NCI-H187 (cell line): ENCODE measurements at regions not wholly inside any gene's neighbourhood (a gene's known extent, or its start where the extent isn't known, plus 50 kb on each side); places are given as distances from the start of the nearest gene placed in this dataset.
"Not testable (repeated sequence)": the region's sequence is repeated elsewhere in the genome, so short reads cannot be mapped to it uniquely, and the experiment has no call there.

Experiments
- DNase-seq, 2 experiments: peaks; one replicate each; lab custom pipeline; 2025; lab: John Stamatoyannopoulos, UW

DNA sequence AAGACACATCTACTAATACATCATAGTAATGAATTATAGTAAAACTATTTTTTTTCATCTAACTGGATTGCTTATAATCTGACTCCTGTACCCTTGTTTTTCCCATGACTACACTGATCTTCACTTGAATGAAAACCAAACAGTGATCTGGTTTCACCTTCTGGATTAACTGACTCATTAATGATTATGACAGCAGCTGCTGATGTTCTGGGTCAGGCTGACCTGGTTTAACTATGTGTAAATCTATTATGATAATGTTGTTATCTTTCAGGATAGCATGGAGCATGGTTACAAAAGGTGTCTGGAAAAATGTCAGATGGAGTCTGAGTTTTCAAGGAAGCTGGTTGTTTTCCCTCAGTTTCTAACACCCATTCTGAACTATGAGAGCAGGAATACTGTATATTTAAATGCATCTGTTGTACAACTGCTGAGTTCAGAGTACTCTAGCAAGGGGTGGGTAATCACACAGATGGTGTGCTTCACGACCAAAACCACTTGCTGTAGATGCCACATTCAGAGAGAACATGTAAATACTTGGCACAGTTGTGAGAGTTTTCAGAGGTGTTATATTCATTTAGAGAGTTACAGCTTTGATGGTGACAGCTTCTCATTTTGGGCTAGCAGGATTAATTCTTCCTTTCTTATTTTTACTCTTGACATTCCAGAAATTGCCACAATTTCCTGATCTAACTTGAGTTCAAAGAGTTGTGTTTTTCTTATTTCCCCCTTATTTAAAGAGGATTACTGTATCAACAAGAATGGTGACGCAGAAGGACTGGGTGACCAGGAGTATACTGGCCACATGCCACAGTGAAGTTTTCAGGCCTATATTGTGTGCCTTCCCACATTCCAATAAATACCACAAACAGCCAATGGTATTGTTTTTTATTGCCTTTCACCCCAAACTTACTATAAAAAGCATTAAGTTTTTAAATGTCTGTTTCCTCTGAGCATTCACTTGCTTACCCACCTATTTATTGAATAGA, 249.7 kb upstream of the TET2 start:
- DNase-seq: no peak

DNA sequence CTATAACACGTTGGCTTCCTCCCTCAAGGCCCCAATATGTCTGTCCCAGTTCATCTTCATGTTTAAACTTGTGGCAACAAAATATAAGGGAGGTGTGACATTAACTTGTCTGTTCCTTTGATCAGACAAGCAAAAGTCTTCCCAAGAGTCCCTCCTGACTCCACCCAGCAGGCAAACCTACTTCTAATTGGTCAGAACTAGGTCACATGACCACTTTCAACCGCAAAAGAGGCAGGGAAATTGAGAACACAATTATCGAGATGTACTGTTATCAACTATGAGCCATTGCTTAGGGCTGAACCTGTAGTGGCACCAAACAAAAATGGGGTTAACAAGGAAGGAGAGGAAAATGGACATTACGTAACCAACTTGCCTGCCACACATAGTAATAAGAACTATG, 246.8 kb upstream of the TET2 start:
- no peak for DNase-seq

DNA sequence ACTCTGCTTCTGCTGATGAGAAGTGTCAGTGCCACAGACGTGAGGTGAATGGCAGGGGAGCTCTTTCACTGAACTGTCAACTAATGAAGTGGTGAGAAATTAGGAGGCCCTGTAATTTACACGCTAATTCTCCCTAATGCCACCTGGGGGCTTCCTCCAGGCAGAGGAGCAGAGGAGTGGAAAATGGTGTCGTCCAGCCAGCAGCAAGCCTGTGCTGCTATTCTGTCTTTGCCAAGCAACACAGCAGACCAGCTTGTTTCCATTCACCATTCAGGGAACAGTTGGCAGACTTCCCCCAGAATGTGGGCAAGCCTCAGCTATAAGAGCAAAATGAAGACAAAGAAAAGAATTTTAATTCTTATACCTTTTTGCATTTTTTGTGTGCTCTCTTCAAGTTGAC, 245.2 kb upstream of the TET2 start:
- no peak for DNase-seq

DNA sequence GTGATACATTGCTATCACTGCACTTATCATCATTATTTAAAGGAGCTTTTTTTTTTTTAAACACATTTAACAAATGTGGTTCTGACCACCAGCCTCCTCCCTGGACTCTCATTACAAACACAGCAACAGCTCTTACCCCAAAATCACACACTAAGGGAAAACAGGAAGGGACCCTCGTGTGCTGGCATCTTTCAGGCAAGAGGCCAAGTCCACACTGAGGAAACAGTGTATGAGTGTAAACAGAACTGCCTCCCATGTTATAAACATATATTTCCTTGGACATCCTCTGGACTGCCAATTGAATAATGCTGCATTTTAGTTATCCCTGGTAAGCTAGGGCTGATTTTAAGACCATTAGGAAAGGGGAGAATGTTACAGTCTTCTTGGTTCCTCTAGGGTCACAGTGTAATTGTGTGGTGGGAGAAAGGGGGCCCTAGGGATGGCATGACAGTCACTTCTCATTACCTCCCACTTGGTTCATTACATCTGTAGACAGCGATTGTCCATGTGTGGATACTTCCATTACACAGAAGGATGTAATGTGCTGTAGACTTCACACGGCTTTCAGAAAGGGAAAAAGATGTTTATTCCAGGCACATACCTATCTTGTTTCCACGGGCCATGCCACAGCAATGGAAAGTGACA, 244.6 kb upstream of the TET2 start:
- DNase-seq: no peak

DNA sequence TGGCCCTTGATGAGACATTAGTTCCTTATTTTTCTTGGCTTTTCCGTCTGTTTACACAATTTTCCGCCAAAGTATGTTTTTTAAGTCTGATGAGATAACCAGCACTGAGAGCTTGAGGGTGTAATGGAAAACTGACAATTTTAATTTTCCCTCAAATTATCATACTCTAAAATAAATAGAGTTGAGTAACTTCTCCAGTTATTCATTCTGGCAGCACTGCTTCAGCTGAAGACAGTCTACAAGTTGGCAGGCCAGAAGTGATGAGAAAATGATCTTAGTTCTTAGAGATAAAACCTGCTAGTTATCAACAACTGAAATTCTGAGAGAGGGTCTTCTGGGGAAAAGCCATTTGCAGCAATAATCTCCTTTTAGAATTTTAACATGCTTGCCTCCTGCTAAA, 241.6 kb upstream of the TET2 start:
- DNase-seq: no peak

DNA sequence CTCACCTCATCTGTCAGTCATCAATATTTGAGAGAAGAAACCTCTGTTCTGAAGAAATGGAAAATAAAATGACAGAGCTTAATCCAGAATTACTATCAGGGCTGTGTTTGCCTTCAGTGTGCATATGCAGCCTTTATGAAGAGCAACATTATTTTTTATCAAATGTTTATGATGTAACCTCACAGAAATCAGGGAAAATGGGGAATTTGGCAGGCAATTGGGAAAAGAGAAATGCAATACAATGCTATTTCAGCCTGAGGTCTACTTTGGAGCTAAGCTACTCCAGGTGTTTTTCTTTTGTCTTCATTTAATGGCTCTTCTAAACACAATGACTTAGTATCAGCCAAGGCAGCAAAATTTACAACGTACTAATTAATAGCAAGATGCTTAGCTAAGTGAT, 241.1 kb upstream of the TET2 start:
- DNase-seq: no peak

DNA sequence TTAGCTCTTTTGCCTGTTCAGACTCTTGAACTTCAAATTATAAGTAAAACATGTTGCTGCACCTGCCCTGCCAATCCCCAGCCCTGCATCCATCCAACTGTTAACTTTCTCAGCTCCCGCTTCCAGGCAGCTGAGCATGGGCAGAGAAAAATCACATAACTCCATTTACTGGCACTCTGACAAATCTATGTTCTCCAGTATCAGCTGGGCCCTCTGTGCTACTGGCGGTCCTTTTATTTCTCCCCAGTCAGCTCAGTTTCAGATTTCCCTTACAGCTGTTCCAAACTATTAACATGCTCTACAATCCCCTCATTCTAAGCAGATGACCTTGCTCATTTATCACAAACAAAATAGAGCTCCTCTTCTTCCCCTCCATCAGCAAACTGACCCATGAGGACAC, 240.4 kb upstream of the TET2 start:
- no peak for DNase-seq

DNA sequence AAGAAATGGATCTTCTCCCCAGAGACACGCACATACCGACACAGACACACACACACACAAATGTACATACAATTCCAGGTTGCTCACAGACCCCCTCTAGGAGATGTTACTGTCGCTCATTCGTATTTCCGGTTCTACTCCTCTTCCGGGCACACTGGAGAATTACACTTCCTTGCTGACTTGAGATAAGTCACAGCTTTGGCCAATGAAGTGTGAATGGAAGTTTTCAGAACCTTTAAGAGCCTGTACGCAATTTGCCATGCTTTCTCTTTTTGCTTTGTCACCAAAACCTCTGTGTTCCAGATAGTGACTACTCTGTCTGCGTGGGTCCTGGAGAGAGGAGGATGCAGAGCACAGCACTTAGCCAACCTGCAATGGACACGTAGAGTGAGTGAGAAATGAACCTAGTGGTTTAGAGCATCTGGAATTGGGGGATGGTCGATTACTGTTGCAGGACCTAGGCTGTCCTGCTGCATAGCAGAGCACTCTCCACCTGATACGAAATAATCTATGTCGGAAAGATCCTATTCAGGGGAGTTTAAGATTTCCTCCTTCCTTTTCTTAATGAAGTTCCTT, 239.5 kb upstream of the TET2 start:
- DNase-seq: no peak

DNA sequence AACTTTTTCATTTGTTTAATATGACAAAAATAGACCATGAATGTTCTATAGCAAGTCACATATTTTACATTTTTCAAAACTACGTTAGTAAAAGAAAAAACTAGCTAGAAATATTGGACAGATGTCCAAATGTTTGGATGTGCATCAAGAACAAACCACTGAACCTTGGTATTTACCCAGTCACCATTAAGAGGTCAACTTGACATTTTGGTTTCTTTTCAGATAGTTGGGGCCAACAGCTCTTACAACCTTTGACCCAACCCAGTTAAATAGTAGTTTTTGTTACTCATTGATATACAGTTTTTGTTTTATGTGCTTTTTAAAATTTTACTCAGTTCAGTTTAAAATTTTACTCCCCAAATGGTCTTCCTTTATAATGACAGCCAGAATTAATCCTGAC, 238.7 kb upstream of the TET2 start:
- no peak for DNase-seq

DNA sequence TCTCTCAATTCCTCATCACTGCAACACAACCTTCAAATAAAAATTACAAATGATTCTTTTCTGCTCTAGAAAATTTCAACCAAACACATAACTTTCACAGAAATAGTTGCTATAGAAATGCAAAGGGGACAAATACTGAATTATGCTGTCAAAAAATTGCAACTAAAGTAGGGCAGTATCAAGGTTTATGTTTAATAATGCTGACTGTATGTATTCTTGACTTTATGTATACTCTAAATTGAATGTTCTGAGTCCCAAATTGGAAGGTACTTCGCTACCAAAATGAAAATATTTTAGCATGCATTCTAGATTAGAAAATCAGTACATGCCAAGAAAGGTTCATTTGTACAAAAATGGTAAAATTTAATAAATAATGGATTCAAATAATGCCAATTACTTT, 237.3 kb upstream of the TET2 start:
- DNase-seq: no peak

DNA sequence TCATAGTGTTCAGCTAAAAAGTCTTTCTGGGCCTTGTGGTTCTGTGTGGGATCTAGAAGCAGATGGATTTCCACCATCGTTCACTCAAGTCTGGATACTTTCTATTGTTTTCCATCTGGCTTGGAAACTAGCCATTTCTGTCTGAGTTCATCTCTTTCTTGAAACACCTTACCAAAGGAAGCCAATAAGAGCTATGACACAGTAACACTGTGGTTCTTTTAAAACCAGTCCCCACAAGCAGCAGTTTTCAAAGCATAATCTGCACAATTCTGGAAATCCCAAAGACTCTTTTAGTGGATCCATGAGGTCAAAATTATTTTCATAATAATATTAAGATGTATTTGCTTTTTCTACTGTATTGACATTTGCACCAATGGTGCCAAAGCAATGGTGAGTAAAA, 234.2 kb upstream of the TET2 start:
- DNase-seq: no peak

DNA sequence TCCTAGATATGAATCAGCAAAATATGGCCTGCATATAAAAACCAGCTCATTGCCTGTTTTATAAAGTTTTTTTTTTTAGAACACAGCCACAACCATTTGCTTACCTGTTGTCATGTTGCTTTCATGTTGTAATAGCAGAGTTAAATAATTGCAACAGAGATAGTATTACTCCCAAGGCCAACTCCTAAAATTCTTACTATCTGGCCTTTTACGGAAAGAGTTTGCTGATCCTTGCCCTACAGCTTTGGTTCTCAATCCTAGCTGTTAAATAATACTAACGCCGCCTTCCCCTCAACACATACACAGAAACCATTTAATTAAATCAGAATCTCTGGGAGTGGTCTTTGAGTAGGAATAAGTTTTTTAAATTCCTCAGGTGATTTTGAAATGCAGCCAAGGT, 231.3 kb upstream of the TET2 start:
- DNase-seq: no peak

DNA sequence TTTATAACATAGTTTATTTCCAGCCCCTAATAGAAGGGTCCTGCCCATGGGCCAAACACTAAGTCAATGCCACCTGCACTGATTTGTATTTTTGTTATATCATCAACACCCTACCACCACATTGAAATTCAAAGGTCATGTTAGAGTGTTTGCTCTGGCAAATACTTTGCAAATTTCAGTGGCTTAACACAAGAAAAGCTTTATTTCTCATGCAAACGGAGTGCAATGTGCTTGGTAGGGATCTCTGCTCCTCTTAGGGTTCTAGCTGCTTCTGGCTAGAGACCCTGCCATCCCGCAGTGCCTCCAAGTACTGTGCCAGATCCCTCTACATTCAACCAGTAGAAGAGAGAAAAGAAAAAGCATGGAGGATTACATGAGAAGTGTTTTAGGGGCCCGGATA, 230.8 kb upstream of the TET2 start:
- no peak for DNase-seq

DNA sequence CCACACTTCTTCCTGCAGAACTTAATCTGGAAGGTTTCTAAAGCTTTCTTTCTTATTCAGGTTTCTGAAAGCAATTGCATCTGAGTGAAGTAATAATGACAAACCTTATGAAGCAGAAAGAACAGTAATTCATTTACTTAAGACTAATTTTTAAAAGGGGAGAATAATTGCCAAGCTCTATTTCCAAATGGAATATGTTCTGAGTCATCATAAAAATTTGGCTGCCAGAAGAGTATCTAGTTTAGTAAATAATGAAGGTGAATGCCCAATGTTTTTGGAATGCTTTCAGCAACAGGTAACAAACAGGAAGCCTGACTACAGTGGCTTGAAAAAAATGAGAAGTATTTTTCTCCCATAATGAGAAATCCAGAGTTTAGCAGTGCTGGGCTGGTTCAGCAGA, 227.3 kb upstream of the TET2 start:
- DNase-seq: no peak

DNA sequence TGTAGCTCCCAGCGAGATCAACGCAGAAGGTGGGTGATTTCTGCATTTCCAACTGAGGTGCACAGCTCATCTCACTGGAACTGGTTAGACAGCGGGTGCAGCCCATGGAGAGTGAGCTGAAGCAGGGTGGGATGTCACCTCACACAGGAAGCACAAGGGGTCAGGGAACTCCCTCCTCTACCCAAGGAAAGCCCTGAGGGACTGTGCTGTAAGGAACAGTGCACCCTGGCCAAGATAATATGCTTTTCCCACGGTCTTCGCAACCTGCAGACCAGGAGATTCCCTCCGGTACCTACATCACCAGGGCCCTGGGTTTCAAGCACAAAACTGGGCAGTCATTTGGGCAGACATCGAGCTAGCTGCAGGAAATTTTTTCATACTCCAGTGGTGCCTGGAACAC, 216.4 kb upstream of the TET2 start:
- no peak for DNase-seq

DNA sequence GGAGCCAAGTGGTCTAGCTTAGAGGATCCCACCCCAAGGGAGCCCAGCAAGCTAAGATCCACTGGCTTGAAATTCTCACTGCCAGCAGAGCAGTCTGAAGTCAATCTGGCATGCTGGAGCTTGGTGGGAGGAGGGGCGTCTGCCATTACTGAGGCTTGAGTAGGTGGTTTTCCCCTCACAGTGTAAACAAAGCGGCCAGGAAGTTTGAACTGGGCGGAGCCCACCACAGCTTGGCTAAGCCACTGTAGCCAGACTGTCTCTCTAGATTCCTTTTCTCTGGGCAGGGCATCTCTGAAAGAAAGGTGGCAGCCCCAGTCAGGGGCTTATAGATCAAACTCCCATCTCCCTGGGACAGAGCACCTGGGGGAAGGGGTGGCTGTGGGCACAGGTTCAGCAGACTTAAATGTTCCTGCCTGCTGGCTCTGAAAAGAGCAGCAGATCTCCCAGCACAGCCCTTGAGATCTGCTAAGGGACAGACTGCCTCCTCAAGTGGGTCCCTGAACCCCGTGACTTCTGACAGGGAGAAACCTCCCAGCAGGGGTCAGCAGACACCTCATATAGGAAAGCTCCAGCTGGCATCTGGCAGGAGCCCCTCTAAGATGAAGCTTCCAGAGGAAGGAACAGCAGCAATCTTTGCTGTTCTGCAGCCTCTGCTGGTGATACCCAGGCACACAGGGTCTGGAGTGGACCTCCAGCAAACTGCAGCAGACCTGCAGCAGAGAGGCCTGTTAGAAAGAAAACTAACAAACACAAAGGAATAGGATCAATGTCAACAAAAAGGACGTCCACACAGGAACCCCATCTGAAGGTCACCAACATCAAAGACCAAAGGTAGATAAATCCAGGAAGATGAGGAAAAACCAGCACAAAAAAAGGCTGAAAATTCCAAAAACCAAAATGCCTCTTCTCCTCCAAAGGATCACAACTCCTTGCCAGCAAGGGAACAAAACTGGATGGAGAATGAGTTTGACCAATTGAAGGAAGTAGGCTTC, 215.6 kb upstream of the TET2 start:
- DNase-seq: not testable (repeated sequence)

DNA sequence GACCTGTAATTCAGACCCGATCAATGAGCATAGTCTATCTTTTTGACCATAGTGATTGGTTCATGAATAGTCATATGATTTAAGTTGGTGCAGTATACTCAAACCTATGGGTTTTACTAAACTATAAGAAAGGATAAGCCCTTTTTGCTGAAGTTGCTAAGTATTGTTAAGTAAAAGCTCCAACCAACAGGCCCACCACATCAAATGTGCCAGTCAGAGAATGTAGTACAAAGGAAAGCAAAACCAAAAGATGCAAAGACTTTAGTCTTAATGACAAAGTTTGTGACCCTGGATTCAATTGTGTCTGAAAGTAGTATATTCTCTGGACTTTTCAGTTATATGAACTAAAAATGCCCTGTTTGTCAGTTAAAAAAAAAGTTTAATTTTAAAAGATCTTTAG, 208.1 kb upstream of the TET2 start:
- DNase-seq: no peak

DNA sequence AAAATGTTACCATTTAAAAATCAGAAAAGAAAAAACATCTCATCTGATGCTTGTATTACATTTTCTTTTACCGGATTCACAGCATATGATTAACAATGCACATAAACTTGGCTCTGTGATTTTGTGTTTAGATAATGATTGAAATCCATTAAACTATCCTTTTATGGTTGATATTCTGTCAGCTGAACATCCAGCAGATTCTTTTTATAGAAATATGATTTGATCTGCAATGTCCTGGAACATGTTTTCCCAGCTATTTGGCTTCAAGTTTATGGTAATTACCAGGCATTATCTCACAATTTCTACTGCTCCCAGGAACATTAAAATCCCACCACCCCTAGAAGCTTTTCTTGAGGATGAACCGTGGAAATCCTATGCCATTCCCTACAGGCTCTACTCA, 205.7 kb upstream of the TET2 start:
- DNase-seq: no peak

DNA sequence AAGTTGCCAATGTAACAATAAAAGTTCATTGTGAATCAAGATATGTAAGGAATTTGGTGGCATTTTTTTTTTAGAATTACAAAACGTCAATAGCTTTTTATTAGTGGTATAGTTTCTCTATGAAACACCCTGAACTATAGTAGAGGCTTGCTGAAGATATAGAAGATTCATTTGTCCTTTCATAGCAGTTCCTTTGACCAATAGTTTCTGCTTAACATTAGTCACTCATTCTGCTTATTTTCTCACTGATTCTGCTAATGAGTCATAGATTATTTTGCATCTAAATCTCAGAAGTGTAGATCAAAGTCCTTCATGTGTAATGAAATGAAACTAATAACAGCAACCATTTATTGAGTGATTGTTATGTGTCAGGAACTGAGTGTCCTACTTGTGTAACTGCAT, 205.0 kb upstream of the TET2 start:
- DNase-seq: no peak

DNA sequence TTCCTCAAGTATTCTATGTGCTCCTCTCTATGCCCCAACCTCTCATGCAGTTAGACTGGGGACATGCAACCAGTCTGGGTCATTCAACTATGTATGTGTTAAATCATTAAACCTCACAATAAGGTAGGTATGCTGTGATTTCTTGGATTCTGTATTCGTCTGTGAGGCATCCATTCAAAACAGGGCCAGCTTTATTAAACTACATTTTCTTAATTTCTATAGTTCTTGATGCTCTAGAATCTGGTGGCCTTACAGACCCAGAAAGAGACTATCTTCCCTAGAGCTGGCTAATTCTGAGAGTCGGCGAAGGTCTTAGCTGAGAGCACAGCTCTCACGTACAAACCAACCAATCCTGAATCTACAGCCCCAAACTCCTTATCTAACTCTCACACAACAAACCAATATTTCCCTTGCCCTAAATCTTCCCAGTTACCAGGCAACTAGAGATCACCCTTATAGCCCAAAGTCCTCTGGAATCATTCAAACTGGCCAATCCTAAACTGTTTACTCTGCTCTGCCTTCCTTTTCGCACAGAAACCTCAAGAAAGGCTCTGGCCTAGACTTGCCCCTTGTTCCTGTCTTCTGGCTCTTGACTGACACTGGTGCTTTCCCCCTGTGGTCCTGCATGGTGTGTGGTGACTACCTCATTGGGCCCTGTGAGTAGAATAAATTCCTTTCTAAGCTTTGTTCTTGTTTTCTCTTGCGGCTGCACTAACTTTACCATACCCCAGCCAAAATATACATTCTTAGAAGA, 203.5 kb upstream of the TET2 start:
- no peak for DNase-seq

DNA sequence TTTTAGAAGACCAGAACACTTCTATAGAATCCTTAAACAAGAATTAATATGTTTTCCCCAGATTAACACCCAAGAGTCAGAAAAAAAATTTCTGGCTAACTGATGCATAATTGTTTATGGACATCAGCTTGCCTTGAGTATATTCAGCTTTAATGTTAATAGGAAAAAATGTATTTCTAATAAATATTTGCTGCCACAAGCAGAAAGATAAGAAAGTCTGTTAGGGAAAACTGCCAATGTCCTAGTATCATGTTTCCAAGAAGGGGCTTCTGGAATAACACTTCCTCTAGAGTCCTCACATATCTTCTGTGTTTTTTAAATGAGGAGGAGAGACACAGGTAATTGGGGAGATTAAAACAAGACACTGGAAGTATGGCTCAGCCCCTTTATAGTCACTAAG, 202.1 kb upstream of the TET2 start:
- DNase-seq: no peak
